ENCODE measurements at regions not wholly inside any gene's neighbourhood (a gene's known extent, or its start where the extent isn't known, plus 50 kb on each side); places are given as distances from the start of the nearest gene placed in this dataset.

- H2AFZ ChIP-seq (ENCODE audit: low read depth): no peak overlapping the region
- H3K27ac ChIP-seq (ENCODE audit: low read depth in 2 of 2, low read length in 1 of 2): no peak overlapping the region
- DNase-seq: no peak
- no peaks in the 10 kb centered on the region for H3K9me2 ChIP-seq
- H3K79me2 ChIP-seq (ENCODE audit: insufficient read depth): no peaks in the 10 kb centered on the region
- ChIA-PET POLR2A (no interaction called here), CTCF (interaction anchor here (1.2 kb wide), 1 partner anchor 15 kb away, joined by 4 read pairs; no protein-coding TSS in a partner anchor)
- H3K9ac ChIP-seq: no peak overlapping the region
- no peaks in the 10 kb centered on the region for H3K36me3 ChIP-seq (replicated peaks in 1 of 2; ENCODE audit: control insufficient read depth in 1 of 2, insufficient read depth in 2 of 2, low read length in 1 of 2)
- no peaks in the 10 kb centered on the region for H3K4me1 ChIP-seq (ENCODE audit: control insufficient read depth in 1 of 2, insufficient read depth in 2 of 2, low read depth in 1 of 2, low read length in 1 of 2)
- H4K20me1 ChIP-seq (ENCODE audit: insufficient read depth): no peaks in the 10 kb centered on the region
- no peak for TF ChIP-seq TEAD4 (IDR thresholded peaks at IDR 0.05; ENCODE audit: borderline replicate concordance, insufficient read depth)
- TF ChIP-seq CHD2 (IDR thresholded peaks at IDR 0.05; ENCODE audit: low read length, partially characterized antibody): no peak
- TF ChIP-seq PBX3 (IDR thresholded peaks at IDR 0.05): no peak
- no peak for TF ChIP-seq MAX (IDR thresholded peaks at IDR 0.05; ENCODE audit: low read depth)
- no peak for TF ChIP-seq YY1 (IDR thresholded peaks at IDR 0.05; ENCODE audit: low read depth)
- TF ChIP-seq MXI1 (IDR thresholded peaks at IDR 0.05; ENCODE audit: low read depth, low read length): no peak
- no peak for TF ChIP-seq MEF2A (IDR thresholded peaks at IDR 0.05; ENCODE audit: borderline replicate concordance, low read depth)
- no peak for TF ChIP-seq RXRA (IDR thresholded peaks at IDR 0.05; ENCODE audit: borderline replicate concordance, low read depth)
- no peak for TF ChIP-seq NFIC (IDR thresholded peaks at IDR 0.05; ENCODE audit: borderline replicate concordance)
- no peak for TF ChIP-seq GABPA (IDR thresholded peaks at IDR 0.05; ENCODE audit: low read depth)
- TF ChIP-seq IRF3 (IDR thresholded peaks at IDR 0.05; ENCODE audit: low read depth, low read length): no peak
- no peak for TF ChIP-seq ELF1 (IDR thresholded peaks at IDR 0.05)
- no peak for TF ChIP-seq REST (IDR thresholded peaks at IDR 0.05; ENCODE audit: low read depth, low read length)
- TF ChIP-seq JUND (IDR thresholded peaks at IDR 0.05): no peak
- TF ChIP-seq RAD21 (IDR thresholded peaks at IDR 0.05; ENCODE audit: low read length): no peak
- no peak for TF ChIP-seq POLR2AphosphoS5 (IDR thresholded peaks at IDR 0.05; ENCODE audit: low read depth, low read length)
- TF ChIP-seq EP300 (IDR thresholded peaks at IDR 0.05; ENCODE audit: borderline replicate concordance in 1 of 2, low read depth in 1 of 2, low read length in 1 of 2): no peak
- no peak for TF ChIP-seq SMC3 (IDR thresholded peaks at IDR 0.05; ENCODE audit: low read depth, low read length)
- TF ChIP-seq RCOR1 (IDR thresholded peaks at IDR 0.05; ENCODE audit: low read length): no peak
- peaks cover 5% of the 10 kb centered on the region; the same call in 1 of the 2 replicates for H3K9me3 ChIP-seq
- no peak overlapping the region for H3K4me3 ChIP-seq (ENCODE audit: low read depth in 2 of 2, low read length in 1 of 2)
- no peaks in the 10 kb centered on the region for H3F3A ChIP-seq (replicated peaks; ENCODE audit: insufficient read depth)
- no peaks in the 10 kb centered on the region for H3K27me3 ChIP-seq (ENCODE audit: insufficient read depth)
- no peak overlapping the region for H3K4me2 ChIP-seq
Measured at GRCh38 chr1:163906283-163906682, 584.5 kb downstream of the NUF2 start.

All from SK-N-SH (cell line).